ENCODE measurements at regions not wholly inside any gene's neighbourhood (a gene's known extent, or its start where the extent isn't known, plus 50 kb on each side); places are given as distances from the start of the nearest gene placed in this dataset.

DNA sequence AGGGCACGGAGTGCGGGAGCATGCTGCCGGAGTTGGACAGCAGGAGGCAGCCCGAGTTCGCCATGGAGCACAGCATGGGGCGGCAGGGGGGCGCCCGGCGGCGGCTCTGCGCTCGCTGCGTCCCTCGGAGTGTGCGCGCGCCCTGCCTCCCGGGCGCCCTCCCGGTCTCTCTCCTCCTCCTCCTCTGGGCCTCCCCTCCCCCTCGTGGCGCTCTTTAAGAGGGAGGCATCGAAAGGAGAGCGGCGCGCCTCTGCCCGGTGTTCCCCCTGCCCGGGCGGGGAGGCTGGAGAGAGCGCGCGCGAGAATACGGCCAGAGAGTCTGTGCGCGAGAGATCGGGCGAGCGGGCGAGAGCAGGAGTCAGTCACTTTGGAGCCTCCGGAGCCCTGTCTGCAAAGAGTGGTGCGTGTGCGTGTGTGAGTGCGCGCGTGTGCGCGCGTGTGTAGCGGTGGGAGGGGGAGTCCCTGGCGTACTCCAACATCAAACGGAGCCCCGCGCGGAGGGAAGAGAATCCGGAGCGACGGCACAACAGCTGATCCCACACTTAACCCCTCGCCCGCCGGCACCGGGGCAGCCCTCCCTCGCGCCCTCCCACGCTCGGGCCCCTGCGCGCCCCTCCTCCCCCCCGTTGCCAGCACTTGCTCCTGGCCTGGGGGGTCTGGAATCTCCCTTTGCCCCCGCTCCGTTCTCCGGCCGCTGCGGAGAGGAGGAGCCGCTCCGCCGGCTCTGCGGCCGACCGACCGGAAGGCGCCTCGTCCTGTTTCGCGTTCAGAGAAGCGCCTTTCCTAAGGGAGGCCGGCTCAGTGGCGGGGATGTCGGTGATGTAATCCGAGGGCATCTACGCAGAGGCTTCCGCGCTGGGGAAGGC is 108.9 kb downstream of the ENGASE start:
- Mint-ChIP-seq H3K36me3 (ENCODE audit: low read depth) (no peaks in the 10 kb centered on the region), H3K27me3 (ENCODE audit: low read depth) (peaks cover 28% of the 10 kb centered on the region), H3K27ac (no peak overlapping the region), H3K4me1 (ENCODE audit: low read depth) (no peaks in the 10 kb centered on the region), H3K4me3 (no peak overlapping the region), H3K9me3 (no peaks in the 10 kb centered on the region)

DNA sequence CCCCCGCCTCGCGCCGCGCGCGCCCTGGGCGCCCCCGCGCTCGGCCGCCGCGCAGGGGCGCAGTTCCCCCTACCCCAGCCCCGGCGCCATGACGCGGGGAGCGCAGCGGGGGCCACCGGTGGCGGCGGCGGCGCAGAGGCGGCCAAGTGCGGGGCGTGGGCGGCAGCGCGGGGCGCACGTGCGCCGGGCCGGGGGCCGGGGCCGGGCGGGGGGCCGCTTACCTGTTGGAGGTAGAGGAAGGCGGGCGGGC is 108.3 kb downstream of the ENGASE start:
- no peaks in the 10 kb centered on the region for H3K4me1 Mint-ChIP-seq (ENCODE audit: low read depth)
- peaks cover 28% of the 10 kb centered on the region for H3K27me3 Mint-ChIP-seq (ENCODE audit: low read depth)
- no peak overlapping the region for H3K4me3 Mint-ChIP-seq
- H3K9me3 Mint-ChIP-seq: no peaks in the 10 kb centered on the region
- no peaks in the 10 kb centered on the region for H3K36me3 Mint-ChIP-seq (ENCODE audit: low read depth)
- H3K27ac Mint-ChIP-seq: no peak overlapping the region

DNA sequence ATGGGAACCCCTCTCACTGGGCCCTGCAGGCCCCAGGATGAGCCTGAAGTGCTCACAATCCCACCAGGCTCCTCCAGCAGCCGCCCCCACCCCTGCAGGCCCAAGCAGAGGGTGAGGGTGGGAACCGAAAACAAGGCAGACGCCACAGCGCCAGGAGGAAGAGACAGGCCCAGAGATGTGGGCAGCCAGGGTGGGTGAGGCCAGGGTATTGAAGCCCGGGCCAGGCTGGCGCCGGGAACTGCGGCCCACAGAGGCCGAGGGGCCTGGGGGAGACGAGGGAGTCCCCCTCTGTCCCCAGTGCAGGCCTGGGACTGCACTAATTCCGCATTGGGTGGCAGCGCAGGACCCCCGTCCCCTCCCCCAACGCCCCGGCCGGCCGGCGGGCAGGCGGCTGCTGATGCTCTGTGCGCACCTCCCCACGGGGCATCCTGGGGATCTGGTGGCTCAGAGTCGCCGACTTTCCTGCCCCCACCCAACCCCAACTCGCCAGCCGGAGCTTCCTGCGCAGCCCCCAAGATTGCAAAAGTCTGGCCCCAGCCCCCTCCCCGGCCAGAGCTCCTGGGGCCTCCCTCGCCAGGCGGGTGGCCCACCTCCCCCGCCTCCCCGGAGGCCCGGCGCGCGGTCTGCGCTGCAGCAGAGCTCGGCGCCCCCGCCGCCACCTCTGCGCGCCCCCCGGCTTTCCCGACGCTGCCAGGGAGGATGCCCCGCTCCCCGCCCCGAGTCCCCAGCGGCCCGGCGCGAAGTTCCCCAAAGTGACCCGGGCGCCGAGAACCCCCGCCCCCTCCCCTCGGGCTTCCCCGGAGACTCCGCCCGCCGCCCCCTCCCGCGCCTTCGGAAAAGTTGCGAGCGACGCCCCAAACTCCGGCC is 107.8 kb downstream of the ENGASE start:
- Mint-ChIP-seq H3K4me3 (no peak overlapping the region), H3K4me1 (ENCODE audit: low read depth) (no peaks in the 10 kb centered on the region), H3K27ac (no peak overlapping the region), H3K36me3 (ENCODE audit: low read depth) (no peaks in the 10 kb centered on the region), H3K27me3 (ENCODE audit: low read depth) (peaks cover 28% of the 10 kb centered on the region), H3K9me3 (no peaks in the 10 kb centered on the region)

DNA sequence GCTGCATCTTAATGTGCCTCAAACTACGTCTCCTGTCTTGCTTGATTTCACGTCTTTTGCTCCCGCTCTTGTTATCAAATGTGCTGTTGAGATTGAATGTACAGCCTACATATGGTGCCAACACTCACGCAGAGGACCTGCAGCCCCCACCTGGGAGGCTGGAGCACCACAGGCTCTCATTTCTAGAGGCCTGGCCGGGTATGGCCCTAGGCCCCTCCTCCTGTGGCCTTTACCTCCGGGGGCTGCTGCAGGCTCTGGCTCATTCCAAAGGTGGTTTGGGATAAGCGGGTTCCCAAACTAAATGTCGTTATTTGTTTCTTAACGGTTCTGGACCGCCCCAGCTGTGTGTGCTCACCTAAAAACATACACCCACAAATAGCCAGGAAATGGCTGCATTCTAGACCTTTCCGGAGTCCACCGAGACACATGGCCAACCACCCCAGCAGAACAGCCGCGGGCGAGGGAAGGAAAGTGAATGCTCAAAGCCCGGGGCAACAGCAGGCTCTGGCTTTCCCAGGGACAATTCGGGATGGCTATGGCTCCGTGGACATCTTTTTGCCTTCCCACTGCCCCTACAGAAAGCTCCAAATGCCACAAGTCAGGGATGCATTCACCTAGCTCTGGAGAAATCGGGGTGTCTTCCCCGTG is 105.9 kb downstream of the ENGASE start:
- Mint-ChIP-seq H3K9me3 (no peaks in the 10 kb centered on the region), H3K27ac (no peak overlapping the region), H3K4me3 (no peak overlapping the region), H3K4me1 (ENCODE audit: low read depth) (no peaks in the 10 kb centered on the region), H3K36me3 (ENCODE audit: low read depth) (no peaks in the 10 kb centered on the region), H3K27me3 (ENCODE audit: low read depth) (peaks cover 26% of the 10 kb centered on the region)

DNA sequence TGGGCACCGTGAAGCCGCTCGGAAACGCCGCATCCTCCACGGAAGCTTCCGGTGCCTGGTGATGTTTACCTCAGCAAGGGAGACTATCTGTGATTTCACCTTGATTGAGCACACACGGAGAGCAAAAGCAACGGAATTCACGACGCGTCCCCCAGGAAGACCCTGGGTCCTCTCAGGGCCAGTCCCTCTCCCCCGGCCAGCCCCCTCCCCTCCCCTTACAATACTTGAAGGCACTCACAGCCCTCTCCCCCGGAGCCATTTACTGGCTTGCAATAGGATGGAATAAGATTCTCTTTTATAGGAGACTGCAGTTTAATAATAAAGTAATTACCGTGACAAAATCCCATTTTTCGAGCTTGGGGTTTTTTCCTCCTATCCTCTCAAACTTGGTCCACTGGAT is 104.7 kb downstream of the ENGASE start:
- H3K4me1 Mint-ChIP-seq (ENCODE audit: low read depth): no peaks in the 10 kb centered on the region
- H3K9me3 Mint-ChIP-seq: no peaks in the 10 kb centered on the region
- H3K4me3 Mint-ChIP-seq: no peak overlapping the region
- H3K27me3 Mint-ChIP-seq (ENCODE audit: low read depth): peaks cover 14% of the 10 kb centered on the region
- H3K36me3 Mint-ChIP-seq (ENCODE audit: low read depth): no peaks in the 10 kb centered on the region
- no peak overlapping the region for H3K27ac Mint-ChIP-seq

DNA sequence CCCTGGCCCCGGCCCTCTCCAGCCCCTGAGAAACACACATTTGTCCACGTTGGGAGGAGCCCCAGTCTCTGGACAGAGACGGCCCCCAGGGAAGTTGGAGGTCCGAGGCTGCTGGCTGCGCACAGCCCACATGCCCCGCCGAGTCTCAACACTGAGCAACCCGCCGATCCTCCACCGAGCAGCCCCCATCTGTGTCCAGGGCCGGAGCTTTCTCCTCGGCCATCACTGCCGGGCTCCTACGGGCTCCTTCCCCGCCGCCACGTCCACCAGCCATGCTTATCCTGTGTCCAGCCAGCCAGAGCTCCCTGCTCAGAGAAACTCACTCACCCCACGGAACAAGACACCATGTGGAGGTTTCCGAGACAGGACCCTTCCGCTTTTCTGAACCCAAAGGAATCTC is 103.3 kb downstream of the ENGASE start:
- Mint-ChIP-seq H3K9me3 (no peaks in the 10 kb centered on the region), H3K4me1 (ENCODE audit: low read depth) (no peaks in the 10 kb centered on the region), H3K27ac (no peak overlapping the region), H3K27me3 (ENCODE audit: low read depth) (peaks cover 7% of the 10 kb centered on the region), H3K4me3 (no peak overlapping the region), H3K36me3 (ENCODE audit: low read depth) (no peaks in the 10 kb centered on the region)

DNA sequence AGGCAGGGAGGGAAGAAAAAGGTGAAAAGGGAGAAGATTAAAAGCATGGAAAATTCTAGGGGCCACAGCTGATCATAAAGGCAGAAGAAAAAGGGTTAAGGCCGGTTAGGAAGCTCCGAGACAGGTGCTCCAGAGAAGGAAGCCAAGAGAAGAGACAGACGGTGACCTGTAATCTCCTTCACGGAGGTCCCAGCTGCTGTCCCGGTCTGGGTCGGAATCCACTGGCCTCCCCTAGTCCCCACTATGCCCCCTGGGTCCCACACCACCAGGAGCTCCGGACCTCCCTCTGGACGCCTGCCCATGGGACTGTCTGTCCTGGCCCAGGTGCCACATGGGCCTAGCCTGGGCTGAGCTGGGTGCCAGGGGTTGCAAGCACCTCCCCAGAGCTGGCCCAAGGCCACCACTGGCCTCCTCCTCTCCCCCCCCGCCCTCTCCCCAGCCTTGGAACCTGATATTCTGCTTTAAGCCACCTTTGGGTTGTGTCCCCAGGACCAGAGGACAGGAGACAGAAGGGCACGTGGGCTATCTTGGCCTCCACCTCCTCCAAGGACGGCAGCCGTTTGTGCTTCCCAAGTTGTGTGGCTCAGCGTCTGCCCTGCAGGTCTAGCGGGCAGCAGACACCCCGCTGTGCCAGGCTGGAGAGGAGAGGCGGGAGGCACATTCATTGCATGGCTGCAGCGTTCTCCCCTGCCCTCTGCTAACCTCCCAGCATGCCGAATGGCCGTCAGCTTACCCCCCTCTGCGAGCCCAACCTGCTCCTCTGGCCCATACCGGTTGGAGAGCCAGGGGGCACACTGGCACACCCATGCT is 102.4 kb downstream of the ENGASE start:
- no peaks in the 10 kb centered on the region for H3K4me1 Mint-ChIP-seq (ENCODE audit: low read depth)
- H3K36me3 Mint-ChIP-seq (ENCODE audit: low read depth): no peaks in the 10 kb centered on the region
- H3K27me3 Mint-ChIP-seq (ENCODE audit: low read depth): peaks cover 5% of the 10 kb centered on the region
- H3K9me3 Mint-ChIP-seq: no peaks in the 10 kb centered on the region
- no peak overlapping the region for H3K4me3 Mint-ChIP-seq
- H3K27ac Mint-ChIP-seq: no peak overlapping the region

DNA sequence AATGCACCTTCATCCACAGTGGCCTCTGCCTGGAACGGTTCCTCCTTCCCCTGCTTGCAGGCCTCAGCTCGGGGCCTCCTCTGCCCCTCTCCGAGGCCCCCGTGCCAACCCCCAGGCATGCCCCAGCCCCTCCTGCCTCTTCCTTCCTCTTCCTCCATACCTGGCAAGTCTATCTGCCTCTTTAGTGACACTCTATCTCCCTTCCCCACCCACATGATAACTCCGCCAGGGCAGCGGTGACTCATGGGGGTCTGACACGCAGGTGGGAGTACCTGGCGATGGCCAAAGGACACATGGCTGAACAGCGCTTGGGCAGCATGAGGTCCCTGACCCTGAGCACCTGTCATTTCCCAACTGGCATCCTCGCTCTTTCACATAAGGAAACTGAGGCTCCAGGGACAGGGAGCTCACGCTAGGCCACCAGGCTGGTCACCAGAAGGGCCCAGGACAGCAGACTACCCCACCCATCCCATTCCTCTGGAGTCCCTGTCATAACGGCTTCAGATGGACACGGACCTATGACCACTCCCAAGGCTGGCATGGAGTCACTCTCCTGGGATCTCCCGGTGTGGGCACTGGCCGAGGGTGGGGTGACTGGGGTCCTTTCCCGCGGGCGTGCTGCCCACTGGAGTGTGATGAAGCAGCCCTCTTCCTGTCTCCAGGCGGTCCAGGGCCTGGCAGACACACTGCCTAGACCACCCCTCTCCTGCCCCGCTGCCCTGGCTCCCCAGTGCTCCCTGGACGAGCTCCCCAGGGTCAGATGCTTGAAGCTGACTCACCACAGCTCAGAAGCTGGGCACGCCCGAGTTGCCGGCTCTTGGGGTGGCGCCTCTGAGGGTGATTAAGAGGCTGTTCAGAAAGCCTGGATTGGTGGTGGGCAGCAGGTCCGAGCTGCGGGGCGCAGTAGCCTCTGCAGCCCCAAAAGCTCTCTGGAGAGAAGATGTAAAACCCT is 100.6 kb downstream of the ENGASE start:
- no peaks in the 10 kb centered on the region for H3K27me3 Mint-ChIP-seq (ENCODE audit: low read depth)
- H3K4me1 Mint-ChIP-seq (ENCODE audit: low read depth): no peaks in the 10 kb centered on the region
- no peaks in the 10 kb centered on the region for H3K9me3 Mint-ChIP-seq
- H3K4me3 Mint-ChIP-seq: no peak overlapping the region
- no peak overlapping the region for H3K27ac Mint-ChIP-seq
- H3K36me3 Mint-ChIP-seq (ENCODE audit: low read depth): no peaks in the 10 kb centered on the region

DNA sequence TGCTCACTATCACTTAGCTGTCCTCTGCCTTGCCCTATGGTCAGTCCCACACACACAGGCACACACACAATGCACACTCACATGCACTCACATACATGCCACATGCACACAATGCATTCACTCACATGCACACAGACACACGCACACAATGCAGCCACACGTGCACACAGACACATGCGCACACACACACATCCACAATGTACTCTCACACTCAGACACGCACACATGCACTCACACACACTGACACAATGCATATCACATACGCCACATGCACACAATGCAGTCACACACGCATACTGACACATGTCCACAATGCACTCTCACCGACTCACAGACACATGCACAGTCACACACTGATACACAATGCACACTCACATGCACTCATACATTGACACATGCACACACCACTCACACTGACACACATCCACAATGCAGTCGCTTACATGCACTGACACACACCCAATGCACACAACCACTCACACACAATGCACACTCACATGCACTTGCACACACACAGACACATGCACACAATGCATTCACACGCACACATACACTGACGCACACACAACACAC is 99.7 kb downstream of the ENGASE start:
- Mint-ChIP-seq H3K27ac (no peak overlapping the region), H3K9me3 (no peaks in the 10 kb centered on the region), H3K4me3 (no peak overlapping the region), H3K36me3 (ENCODE audit: low read depth) (no peaks in the 10 kb centered on the region), H3K27me3 (ENCODE audit: low read depth) (no peaks in the 10 kb centered on the region), H3K4me1 (ENCODE audit: low read depth) (no peaks in the 10 kb centered on the region)

DNA sequence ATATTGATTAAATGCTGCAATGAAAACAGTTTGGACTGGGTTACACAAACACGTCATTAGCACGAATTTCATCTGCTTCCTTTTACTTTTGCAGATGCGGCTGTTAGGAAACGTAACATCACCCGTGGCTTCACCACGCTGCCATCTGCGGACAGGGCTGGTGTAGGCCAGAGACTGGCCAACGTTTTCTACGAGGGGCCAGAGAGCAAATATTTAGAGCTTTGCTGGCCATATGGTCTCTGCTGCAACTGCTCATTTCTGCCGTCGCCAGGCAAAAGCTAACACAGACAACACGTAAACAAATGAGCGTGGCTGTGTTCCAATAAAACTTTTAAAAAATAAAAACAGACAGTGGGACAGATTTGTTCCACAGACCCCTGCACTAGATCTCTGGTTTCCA is 96.6 kb downstream of the ENGASE start:
- Mint-ChIP-seq H3K9me3 (no peaks in the 10 kb centered on the region), H3K27me3 (ENCODE audit: low read depth) (no peaks in the 10 kb centered on the region), H3K36me3 (ENCODE audit: low read depth) (no peaks in the 10 kb centered on the region), H3K4me3 (no peak overlapping the region), H3K4me1 (ENCODE audit: low read depth) (no peaks in the 10 kb centered on the region), H3K27ac (no peak overlapping the region)

DNA sequence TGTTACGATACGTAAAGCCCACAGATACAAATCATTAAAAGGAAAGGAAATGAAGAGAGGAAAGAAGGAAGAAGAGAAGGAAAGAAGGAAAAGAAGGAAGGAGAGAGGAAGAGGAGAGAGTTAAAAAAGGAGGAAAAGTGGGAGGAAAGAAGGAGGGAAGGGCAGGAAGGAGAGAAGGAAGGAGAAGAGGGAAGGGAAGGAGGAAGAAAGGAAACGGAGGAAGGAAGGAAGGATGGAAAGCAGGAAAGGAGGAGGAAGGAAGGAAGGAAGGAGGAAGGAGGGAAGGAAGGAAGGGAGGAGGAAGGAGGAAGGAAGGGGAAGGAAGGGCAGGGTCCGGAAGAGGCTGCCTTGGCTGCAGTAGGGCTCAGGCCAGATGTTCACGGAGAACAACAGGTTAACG is 95.2 kb downstream of the ENGASE start:
- no peaks in the 10 kb centered on the region for H3K36me3 Mint-ChIP-seq (ENCODE audit: low read depth)
- no peak overlapping the region for H3K4me3 Mint-ChIP-seq
- no peak overlapping the region for H3K27ac Mint-ChIP-seq
- no peaks in the 10 kb centered on the region for H3K4me1 Mint-ChIP-seq (ENCODE audit: low read depth)
- no peaks in the 10 kb centered on the region for H3K27me3 Mint-ChIP-seq (ENCODE audit: low read depth)
- H3K9me3 Mint-ChIP-seq: no peaks in the 10 kb centered on the region

DNA sequence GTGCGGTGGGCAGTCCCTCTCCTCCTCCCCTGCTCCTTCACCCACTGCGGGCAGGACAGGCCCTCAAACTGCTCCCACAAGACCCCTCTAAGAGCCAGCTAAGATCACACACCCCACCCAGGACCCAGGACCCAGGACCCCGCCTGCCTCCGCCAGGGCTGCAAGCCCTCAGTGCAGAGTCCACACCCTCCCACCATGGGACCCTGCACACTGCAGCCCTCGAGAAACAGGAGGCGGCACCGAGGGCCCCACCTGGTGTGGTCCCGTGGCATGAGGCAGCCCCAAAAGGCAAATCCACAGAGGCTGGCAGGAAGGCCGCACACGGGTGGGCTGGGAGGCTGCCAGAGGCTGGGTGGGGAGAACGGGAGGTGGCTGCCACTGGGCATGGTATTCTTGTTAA is 94.7 kb downstream of the ENGASE start:
- Mint-ChIP-seq H3K4me3 (no peak overlapping the region), H3K4me1 (ENCODE audit: low read depth) (no peaks in the 10 kb centered on the region), H3K27me3 (ENCODE audit: low read depth) (no peaks in the 10 kb centered on the region), H3K9me3 (no peaks in the 10 kb centered on the region), H3K27ac (no peak overlapping the region), H3K36me3 (ENCODE audit: low read depth) (no peaks in the 10 kb centered on the region)

DNA sequence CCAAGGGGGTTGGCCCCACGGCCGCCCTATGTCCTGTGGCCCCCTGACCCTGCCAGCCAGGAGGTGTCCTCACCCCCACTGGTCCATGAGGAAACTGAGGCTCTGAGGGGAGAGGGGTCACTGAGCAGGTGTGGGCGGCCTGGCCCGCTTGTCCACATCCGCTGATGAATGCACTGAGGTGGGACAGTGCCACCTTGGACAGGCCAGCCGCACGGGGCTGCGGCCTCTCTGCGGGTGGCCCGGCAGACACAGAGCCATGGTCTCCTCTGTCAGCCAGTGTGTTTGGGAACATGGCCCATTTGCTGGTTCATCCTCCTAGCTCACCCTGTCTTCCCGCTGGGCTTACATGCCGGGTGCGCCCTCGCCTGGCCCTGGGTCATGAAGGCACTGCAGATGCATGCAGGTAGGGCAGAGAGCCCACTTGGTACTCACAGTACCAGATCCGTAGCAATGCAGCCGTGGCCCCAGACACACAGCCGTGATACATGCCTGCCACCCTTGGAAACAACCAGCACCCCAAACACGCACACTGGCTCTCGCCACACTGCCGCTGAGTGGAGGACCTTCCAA is 93.9 kb downstream of the ENGASE start:
- H3K27me3 Mint-ChIP-seq (ENCODE audit: low read depth): no peaks in the 10 kb centered on the region
- H3K9me3 Mint-ChIP-seq: no peaks in the 10 kb centered on the region
- no peak overlapping the region for H3K4me3 Mint-ChIP-seq
- H3K27ac Mint-ChIP-seq: no peak overlapping the region
- no peaks in the 10 kb centered on the region for H3K36me3 Mint-ChIP-seq (ENCODE audit: low read depth)
- no peaks in the 10 kb centered on the region for H3K4me1 Mint-ChIP-seq (ENCODE audit: low read depth)

Data from T-helper 1 cell treated with Interleukin-12 subunit alpha and Interleukin-12 subunit beta and Interleukin-4 antibody, amounts not matched to agents 30 μg/mL and 1 μg/mL, for 36 hours (primary cell).